ENCODE measurements at regions not wholly inside any gene's neighbourhood (a gene's known extent, or its start where the extent isn't known, plus 50 kb on each side); places are given as distances from the start of the nearest gene placed in this dataset.

DNA sequence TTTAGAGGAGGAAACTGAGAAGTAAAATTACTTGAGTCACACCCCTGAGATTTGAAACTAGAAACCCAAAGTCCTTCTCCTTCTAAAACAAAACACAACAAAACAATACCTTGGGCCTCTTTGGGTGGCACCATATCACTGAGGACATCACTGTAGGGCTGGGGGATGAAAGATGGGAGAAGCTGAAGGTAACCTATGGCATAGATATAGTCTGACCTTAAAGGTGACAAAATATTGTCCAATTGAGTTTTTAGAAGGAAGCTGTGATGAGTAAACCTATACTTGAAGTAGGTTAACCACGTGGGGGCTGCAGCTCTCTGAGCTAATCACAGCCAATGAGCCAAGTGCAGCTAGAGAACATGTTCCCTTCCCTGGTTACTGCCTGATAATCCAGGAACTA, 167.4 kb upstream of the CD180 start:
- Histone ChIP-seq H3K4me3 (ENCODE audit: low read depth in 2 of 2, low read length in 1 of 2) (no peak overlapping the region), H4K20me1 (ENCODE audit: insufficient read depth) (no peaks in the 10 kb centered on the region), H3F3A (replicated peaks; ENCODE audit: insufficient read depth) (peaks cover 10% of the 10 kb centered on the region), H3K36me3 (replicated peaks in 1 of 2; ENCODE audit: control insufficient read depth in 1 of 2, insufficient read depth in 2 of 2, low read length in 1 of 2) (no peaks in the 10 kb centered on the region), H3K4me2 (no peak overlapping the region), H3K27ac (ENCODE audit: low read depth in 2 of 2, low read length in 1 of 2) (no peak overlapping the region), H3K9me2 (no peaks in the 10 kb centered on the region), H3K9ac (no peak overlapping the region), H3K27me3 (ENCODE audit: insufficient read depth) (no peaks in the 10 kb centered on the region), H3K9me3 (no peaks in the 10 kb centered on the region), H3K4me1 (ENCODE audit: control insufficient read depth in 1 of 2, insufficient read depth in 2 of 2, low read depth in 1 of 2, low read length in 1 of 2) (peaks cover 15 to 26% of the 10 kb centered on the region in 2 experiments; a peak in 3 of 4 replicates), H3K79me2 (ENCODE audit: insufficient read depth) (no peaks in the 10 kb centered on the region), H2AFZ (ENCODE audit: low read depth) (no peak overlapping the region)
- DNase-seq: no peak
- ChIA-PET CTCF (interaction anchor here (0.5 to 2.6 kb wide), 7 partner anchors 8 to 876 kb away, joined by 3 to 10 read pairs (median 5); no protein-coding TSS in a partner anchor), POLR2A (interaction anchor here (1.3 kb wide), 1 partner anchor 22 kb away, joined by 3 read pairs; no protein-coding TSS in a partner anchor)
- no peak for TF ChIP-seq RXRA (IDR thresholded peaks at IDR 0.05; ENCODE audit: borderline replicate concordance, low read depth)
- no peak for TF ChIP-seq USF1 (IDR thresholded peaks at IDR 0.05; ENCODE audit: borderline replicate concordance, low read depth)
- TF ChIP-seq SMC3 (IDR thresholded peaks at IDR 0.05; ENCODE audit: low read depth, low read length): no peak
- TF ChIP-seq FOXM1 (IDR thresholded peaks at IDR 0.05; ENCODE audit: low read depth): no peak
- TF ChIP-seq EZH2phosphoT487 (IDR thresholded peaks at IDR 0.05; ENCODE audit: borderline replicate concordance, low read depth): no peak
- TF ChIP-seq, protein P1, sequence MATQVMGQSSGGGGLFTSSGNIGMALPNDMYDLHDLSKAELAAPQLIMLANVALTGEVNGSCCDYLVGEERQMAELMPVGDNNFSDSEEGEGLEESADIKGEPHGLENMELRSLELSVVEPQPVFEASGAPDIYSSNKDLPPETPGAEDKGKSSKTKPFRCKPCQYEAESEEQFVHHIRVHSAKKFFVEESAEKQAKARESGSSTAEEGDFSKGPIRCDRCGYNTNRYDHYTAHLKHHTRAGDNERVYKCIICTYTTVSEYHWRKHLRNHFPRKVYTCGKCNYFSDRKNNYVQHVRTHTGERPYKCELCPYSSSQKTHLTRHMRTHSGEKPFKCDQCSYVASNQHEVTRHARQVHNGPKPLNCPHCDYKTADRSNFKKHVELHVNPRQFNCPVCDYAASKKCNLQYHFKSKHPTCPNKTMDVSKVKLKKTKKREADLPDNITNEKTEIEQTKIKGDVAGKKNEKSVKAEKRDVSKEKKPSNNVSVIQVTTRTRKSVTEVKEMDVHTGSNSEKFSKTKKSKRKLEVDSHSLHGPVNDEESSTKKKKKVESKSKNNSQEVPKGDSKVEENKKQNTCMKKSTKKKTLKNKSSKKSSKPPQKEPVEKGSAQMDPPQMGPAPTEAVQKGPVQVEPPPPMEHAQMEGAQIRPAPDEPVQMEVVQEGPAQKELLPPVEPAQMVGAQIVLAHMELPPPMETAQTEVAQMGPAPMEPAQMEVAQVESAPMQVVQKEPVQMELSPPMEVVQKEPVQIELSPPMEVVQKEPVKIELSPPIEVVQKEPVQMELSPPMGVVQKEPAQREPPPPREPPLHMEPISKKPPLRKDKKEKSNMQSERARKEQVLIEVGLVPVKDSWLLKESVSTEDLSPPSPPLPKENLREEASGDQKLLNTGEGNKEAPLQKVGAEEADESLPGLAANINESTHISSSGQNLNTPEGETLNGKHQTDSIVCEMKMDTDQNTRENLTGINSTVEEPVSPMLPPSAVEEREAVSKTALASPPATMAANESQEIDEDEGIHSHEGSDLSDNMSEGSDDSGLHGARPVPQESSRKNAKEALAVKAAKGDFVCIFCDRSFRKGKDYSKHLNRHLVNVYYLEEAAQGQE (IDR thresholded peaks at IDR 0.05; ENCODE audit: low read depth, low read length): no peak
- no peak for TF ChIP-seq IRF3 (IDR thresholded peaks at IDR 0.05; ENCODE audit: low read depth, low read length)
- no peak for TF ChIP-seq CTCF (IDR thresholded peaks at IDR 0.05)
- TF ChIP-seq USF2 (IDR thresholded peaks at IDR 0.05; ENCODE audit: borderline replicate concordance, low read depth, low read length): no peak
- TF ChIP-seq FOXJ3 (CRISPR knock-in tag; IDR thresholded peaks at IDR 0.05): no peak
- TF ChIP-seq MAX (IDR thresholded peaks at IDR 0.05; ENCODE audit: low read depth): no peak
- no peak for TF ChIP-seq CHD2 (IDR thresholded peaks at IDR 0.05; ENCODE audit: low read length, partially characterized antibody)
- no peak for TF ChIP-seq RAD21 (IDR thresholded peaks at IDR 0.05; ENCODE audit: low read length)
- TF ChIP-seq GATA2 (CRISPR knock-in tag; IDR thresholded peaks at IDR 0.05): no peak
- WGBS (ENCODE audit: low lambda C conversion rate): 31% methylated on average over 1 of the region's 1 CpG
